Aorta (tissue), 5 donors: ENCODE measurements at regions not wholly inside any gene's neighbourhood (a gene's known extent, or its start where the extent isn't known, plus 50 kb on each side); places are given as distances from the start of the nearest gene placed in this dataset.

ENCODE experiments used
- ATAC-seq: fragments of 200-7000 bp; cut with Tn5 transposase; one replicate; pipeline ENCODE4 v1.9.1; 2022; ENCODE audit warnings: moderate library complexity; ENCODE audit not compliant: low FRiP score
- DNase-seq, 2 donors: peaks; one replicate each; pipeline ENCODE4 v3.0.0-alpha.2; 2020
- H3K27ac ChIP-seq, 2 donors: one replicate each; pipeline ENCODE4 v1.5.1; 2013; ENCODE audit warnings: low read length in 2 of 2, mild to moderate bottlenecking in 2 of 2, moderate library complexity in 2 of 2, control low read depth in 1 of 2, inconsistent platforms in 1 of 2, low read depth in 1 of 2
- H3K27me3 ChIP-seq, 2 donors: one replicate each; pipeline ENCODE4 v1.6.1; 2013; ENCODE audit warnings: control low read depth in 1 of 2, low read length in 1 of 2, mild to moderate bottlenecking in 1 of 2, moderate library complexity in 1 of 2; ENCODE audit not compliant: insufficient read depth in 2 of 2, control insufficient read depth in 1 of 2
- H3K36me3 ChIP-seq, 2 donors: one replicate each; pipeline ENCODE4 v1.6.1; 2013; ENCODE audit warnings: control low read depth in 1 of 2, low read length in 1 of 2, mild to moderate bottlenecking in 1 of 2; ENCODE audit not compliant: insufficient read depth in 2 of 2, control insufficient read depth in 1 of 2
- H3K4me1 ChIP-seq, 2 donors: one replicate each; pipeline ENCODE4 v1.6.1; 2013; ENCODE audit warnings: low read length in 2 of 2, control low read depth in 1 of 2, mild to moderate bottlenecking in 1 of 2, moderate library complexity in 1 of 2; ENCODE audit not compliant: insufficient read depth in 2 of 2, control insufficient read depth in 1 of 2
- H3K4me3 ChIP-seq, 2 donors: one replicate each; pipeline ENCODE4 v1.5.1; 2013; ENCODE audit warnings: low read length in 2 of 2, control low read depth in 1 of 2, mild to moderate bottlenecking in 1 of 2
- H3K9me3 ChIP-seq: one replicate; pipeline ENCODE4 v1.6.1; 2013; ENCODE audit warnings: mild to moderate bottlenecking, low read length; ENCODE audit not compliant: control insufficient read depth
- whole genome bisulfite sequencing, 2 donors: extraction: QIAGEN DNeasy Blood & Tissue Kit; methylation state at CpG; one replicate each; pipeline ENCODE4 v1.1.7; 2013; 5-methylcytosine and 5-hydroxymethylcytosine counted together
- intact Hi-C, 2 donors: fragments of 100-400 bp; cut with DNase I; formaldehyde crosslinking; loops; one replicate each; pipeline versions ENCODE4 v1.14.2 to v1.15.0; 2022
- donor health status: healthy with polysubstance abuse.
- donor health status: Bipolar disorder and iron deficiency.
- donor health status: DM: no; HTN: no; CAD: no.
- donor health status: DM: no; HTN: no; CAD: no.
- donor health status: DM: yes; HTN: yes; CAD: no.

DNA sequence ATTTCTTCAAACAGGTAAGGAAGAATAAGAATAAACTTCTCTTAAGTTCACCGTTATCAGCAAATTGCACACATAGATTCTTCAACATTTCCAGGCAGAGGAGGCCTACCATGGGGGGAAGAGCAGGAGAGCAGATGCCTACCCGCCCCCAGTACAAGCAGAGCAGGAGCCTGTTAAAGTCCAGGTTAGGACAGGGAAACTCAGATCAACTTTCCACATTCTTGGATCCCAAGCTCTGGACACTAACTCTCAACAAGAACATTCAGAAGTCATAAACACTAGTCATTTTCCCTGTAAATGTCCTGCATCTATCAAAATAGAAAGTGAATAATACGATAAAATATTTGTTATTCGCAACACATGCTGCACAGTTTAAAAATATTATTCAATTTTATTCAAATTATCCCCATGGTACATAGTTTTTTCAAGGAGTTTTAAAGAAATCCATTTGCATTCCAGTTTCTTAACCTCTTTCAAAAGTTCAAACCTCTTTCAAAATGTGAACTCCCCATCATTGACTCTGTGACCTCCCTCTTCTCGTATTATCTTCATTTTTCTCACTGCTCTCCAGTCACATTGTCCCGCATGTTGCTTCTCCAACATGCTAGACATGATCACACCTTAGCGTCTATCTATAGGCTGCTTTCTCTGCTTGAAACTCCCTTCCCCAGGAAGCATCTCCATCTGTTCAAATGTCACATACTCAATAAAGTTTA lies 185.2 kb upstream of the NEIL3 start:
- Histone ChIP-seq H3K4me3 (no peak overlapping the region), H3K27me3 (no peaks in the 10 kb centered on the region), H3K9me3 (no peaks in the 10 kb centered on the region), H3K4me1 (no peaks in the 10 kb centered on the region), H3K27ac (no peak overlapping the region), H3K36me3 (no peaks in the 10 kb centered on the region)
- 88 to 90% methylated on average over 7 of the region's 7 CpGs for WGBS, 2 donors
- no peak for ATAC-seq
- no peak for DNase-seq
- intact Hi-C loops: no loop called here

DNA sequence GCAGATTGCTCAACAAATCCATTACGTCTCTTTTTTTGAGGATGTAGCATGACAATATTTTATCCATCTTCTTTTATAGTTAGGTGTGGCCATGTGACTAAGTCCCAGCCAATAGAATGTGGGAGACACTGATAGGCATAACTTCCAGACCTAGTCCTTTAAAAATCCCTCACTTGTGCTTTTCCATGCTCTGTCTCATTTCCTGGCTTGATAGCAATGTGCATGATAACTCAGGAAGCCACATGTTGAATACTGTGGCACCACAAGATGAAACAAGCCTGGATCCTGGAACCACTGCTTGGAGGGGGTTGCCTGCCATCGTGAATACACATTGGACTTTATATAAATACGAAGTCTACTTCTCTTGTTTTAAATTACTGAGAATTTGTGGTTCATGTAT lies 184.0 kb upstream of the NEIL3 start:
- 92 to 93% methylated on average over 3 of the region's 3 CpGs for WGBS, 2 donors
- no peaks in the 10 kb centered on the region for H3K36me3 ChIP-seq
- no peak overlapping the region for H3K4me3 ChIP-seq
- DNase-seq (no peak), ATAC-seq (no peak)
- peaks cover 2% of the 10 kb centered on the region for H3K9me3 ChIP-seq
- H3K4me1 ChIP-seq: no peaks in the 10 kb centered on the region
- intact Hi-C loops: no loop called here
- H3K27ac ChIP-seq: no peak overlapping the region
- H3K27me3 ChIP-seq: no peaks in the 10 kb centered on the region

DNA sequence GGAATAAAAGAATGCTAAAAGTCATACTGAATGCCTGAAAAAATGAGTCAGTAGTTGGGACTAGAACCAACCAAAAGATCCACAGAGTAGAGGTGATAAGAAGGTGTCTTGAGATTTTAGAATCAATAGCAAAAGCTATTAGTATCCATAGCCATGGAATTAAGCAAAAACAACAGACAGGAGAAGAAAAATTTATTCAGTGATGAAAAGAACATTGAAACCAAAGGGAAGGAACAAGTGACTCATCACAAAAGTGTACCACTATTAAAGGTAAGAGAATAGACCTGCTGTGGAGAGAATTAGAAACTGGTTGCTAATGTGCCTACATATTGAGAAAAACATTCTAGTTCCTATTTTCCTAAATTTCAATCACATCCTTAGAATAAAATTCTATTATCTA lies 182.0 kb upstream of the NEIL3 start:
- Histone ChIP-seq H3K4me3 (no peak overlapping the region), H3K9me3 (peaks cover 2% of the 10 kb centered on the region), H3K27ac (no peak overlapping the region), H3K4me1 (no peaks in the 10 kb centered on the region), H3K36me3 (no peaks in the 10 kb centered on the region), H3K27me3 (no peaks in the 10 kb centered on the region)
- intact Hi-C loops: no loop called here
- ATAC-seq: no peak
- DNase-seq: no peak

DNA sequence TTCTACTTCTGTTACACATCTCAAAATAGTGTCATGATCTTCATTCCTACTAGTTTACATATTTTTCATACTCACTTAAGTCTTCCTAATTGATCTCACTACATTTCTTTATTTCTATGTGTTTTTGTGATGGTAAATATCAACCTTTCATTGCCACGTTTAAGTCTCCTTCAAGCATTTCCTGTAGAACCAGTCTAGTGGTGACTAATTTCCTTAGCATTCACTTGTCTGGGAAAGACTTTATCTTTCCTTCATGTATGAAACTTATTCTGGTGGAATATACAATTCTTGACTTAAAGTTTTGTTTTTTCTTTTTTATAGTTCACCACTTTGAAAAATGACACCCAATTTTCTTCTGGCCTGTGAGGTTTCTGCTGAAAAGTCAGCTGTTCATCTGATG lies 181.4 kb upstream of the NEIL3 start:
- no peaks in the 10 kb centered on the region for H3K27me3 ChIP-seq
- intact Hi-C loops: no loop called here
- H3K9me3 ChIP-seq: peaks cover 2% of the 10 kb centered on the region
- no peaks in the 10 kb centered on the region for H3K36me3 ChIP-seq
- ATAC-seq (no peak), DNase-seq (no peak)
- 17 to 21% methylated on average over 1 of the region's 1 CpG for WGBS, 2 donors
- no peak overlapping the region for H3K27ac ChIP-seq
- no peak overlapping the region for H3K4me3 ChIP-seq
- no peaks in the 10 kb centered on the region for H3K4me1 ChIP-seq

DNA sequence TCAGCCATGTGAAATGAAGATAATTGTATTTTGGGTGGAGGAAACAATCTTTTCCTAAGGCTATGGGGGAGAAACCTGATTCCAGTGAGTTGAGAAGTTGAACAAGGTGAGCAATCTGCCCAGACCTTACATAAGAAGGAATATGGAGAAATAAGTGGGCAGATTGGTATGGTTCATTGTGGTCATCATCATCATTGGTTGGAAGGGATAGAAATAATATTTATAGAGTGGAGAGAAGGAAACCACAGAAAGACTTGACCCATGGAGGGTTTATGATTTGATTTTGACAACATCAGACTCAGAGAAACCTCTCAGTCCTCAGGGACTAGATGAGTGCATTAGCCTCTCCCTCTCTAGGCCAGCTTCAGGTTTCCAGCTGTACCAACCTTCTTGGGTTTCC lies 177.9 kb upstream of the NEIL3 start:
- intact Hi-C loops: no loop called here
- Histone ChIP-seq H3K27me3 (no peaks in the 10 kb centered on the region), H3K36me3 (no peaks in the 10 kb centered on the region)

DNA sequence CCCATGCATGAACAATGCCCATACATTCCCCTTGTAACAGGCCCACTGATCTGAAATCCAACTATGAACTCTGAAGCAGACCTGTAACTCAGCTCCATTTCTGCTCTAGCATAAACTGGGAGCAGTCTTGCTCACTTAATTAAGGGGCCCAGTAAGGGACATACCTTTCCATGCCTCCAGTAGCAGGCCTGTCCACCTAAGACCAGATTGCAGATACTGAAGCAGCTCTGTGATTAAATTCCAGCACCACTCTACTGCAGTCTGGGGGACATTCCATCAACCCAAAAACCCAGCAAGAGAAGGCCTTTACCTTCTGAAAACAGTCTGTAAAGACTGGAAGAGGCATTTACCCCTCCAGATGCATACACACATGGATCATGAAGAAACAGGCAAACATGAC lies 162.0 kb upstream of the NEIL3 start:
- H3K4me3 ChIP-seq: no peak overlapping the region
- H3K36me3 ChIP-seq: no peaks in the 10 kb centered on the region
- peaks cover 1% of the 10 kb centered on the region for H3K9me3 ChIP-seq
- no peaks in the 10 kb centered on the region for H3K4me1 ChIP-seq
- H3K27ac ChIP-seq: no peak overlapping the region
- H3K27me3 ChIP-seq: no peaks in the 10 kb centered on the region
- intact Hi-C loops: no loop called here
- ATAC-seq: no peak
- no peak for DNase-seq

More for the DNA sequence above, 177.9 kb upstream of the NEIL3 start:
- Histone ChIP-seq H3K27ac (no peak overlapping the region), H3K4me1 (no peaks in the 10 kb centered on the region), H3K4me3 (no peak overlapping the region), H3K9me3 (peaks cover 2% of the 10 kb centered on the region)
- DNase-seq (no peak), ATAC-seq (no peak)

DNA sequence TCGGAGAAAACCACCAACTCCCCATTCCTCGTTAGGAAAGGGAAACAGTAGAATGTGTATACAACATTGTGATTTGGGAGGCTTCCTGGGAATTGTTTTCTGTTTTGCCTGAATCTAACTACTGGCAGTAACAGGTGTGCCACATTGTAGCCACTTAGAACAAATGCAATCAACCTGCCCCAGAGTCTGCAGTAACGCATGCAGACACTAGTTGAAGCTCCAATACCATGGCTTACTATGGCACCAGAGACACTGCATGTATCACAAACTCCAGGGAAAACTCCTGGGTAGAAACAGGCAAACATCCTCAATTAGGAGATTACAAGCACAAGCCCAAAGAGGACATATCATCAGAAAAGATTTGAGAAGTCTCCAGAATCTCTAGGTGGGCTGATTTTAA lies 154.2 kb upstream of the NEIL3 start:
- Histone ChIP-seq H3K4me3 (no peak overlapping the region), H3K27me3 (no peaks in the 10 kb centered on the region), H3K36me3 (no peaks in the 10 kb centered on the region), H3K9me3 (no peaks in the 10 kb centered on the region), H3K27ac (no peak overlapping the region), H3K4me1 (no peaks in the 10 kb centered on the region)
- 91 to 93% methylated on average over 3 of the region's 3 CpGs for WGBS, 2 donors
- DNase-seq: no peak
- ATAC-seq: no peak
- intact Hi-C loops: no loop called here

DNA sequence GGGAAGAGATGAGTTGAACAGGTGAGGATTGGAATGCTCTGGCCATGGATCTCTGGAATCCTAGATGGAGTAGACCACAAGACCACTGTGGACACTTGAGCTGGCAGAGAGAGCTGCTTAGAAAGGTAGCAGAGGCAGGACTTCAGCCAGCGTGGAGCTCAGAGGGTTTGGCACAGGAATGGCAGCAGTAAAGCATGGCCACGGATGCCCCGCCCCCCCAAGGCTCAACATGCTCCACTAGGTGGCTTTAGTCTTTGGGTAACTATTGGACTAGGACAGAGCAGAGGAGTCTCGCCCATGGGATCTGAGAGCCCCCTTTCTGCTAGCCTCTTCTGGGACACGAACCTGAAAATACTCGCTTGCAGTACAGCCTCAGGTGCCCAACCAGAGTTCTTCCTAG lies 150.1 kb upstream of the NEIL3 start:
- intact Hi-C loops: no loop called here
- Histone ChIP-seq H3K27me3 (no peaks in the 10 kb centered on the region), H3K27ac (no peak overlapping the region), H3K9me3 (no peaks in the 10 kb centered on the region), H3K4me3 (no peak overlapping the region), H3K4me1 (no peaks in the 10 kb centered on the region), H3K36me3 (no peaks in the 10 kb centered on the region)
- DNase-seq (no peak), ATAC-seq (no peak)
- 77 to 79% methylated on average over 6 of the region's 6 CpGs for WGBS, 2 donors

DNA sequence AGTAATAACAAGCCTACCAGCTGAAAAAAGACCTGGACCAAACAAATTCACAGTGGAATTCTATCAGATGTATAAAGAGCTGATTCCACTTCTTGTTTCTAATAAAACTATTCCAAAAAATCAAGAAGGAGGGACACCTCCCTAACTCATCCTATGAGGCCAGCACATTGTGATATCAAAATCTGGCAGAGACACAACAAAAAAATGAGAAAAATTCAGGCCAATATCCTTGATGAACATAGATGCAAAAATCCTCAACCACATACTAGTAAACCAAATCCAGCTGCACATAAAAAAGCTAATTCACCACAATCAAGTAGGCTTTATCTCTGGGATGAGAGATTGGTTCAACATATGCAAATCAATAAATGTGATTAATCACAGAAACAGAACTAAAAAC lies 147.9 kb upstream of the NEIL3 start:
- H3K36me3 ChIP-seq: no peaks in the 10 kb centered on the region

More for the DNA sequence above, 147.9 kb upstream of the NEIL3 start:
- Histone ChIP-seq H3K4me1 (no peaks in the 10 kb centered on the region), H3K9me3 (no peaks in the 10 kb centered on the region), H3K27me3 (no peaks in the 10 kb centered on the region), H3K27ac (no peak overlapping the region), H3K4me3 (no peak overlapping the region)
- no peak for DNase-seq
- no peak for ATAC-seq
- intact Hi-C loops: no loop called here
